NCI-H82 treated with DMSO at 0.1 percent for 48 hours (cell line): ENCODE measurements at regions not wholly inside any gene's neighbourhood (a gene's known extent, or its start where the extent isn't known, plus 50 kb on each side); places are given as distances from the start of the nearest gene placed in this dataset.

Experiments
- DNase-seq: peaks from one replicate; lab custom pipeline; 2025; ENCODE audit not compliant: unreplicated experiment; lab: John Stamatoyannopoulos, UW

- no peak for DNase-seq
Measured at GRCh38 chr16:86185089-86185488, 286.1 kb downstream of the IRF8 start.

- no peak for DNase-seq
Measured at GRCh38 chr16:86186313-86186712, 287.4 kb downstream of the IRF8 start.

GRCh38 chr16:86189934-86190333 is 291.0 kb downstream of the IRF8 start:
- DNase-seq, result no peak

GRCh38 chr16:86191663-86192062 is 292.7 kb downstream of the IRF8 start:
- DNase-seq, result no peak

- DNase-seq, result no peak
Measured at GRCh38 chr16:86193528-86194193, 294.7 kb downstream of the IRF8 start.

- no peak for DNase-seq
Measured at GRCh38 chr16:86195863-86196630, 297.1 kb downstream of the IRF8 start.

GRCh38 chr16:86196687-86197391 is 297.9 kb downstream of the IRF8 start:
- no peak for DNase-seq

GRCh38 chr16:86198206-86199118 is 299.5 kb downstream of the IRF8 start:
- DNase-seq, result no peak

GRCh38 chr16:86199182-86199581 is 300.2 kb downstream of the IRF8 start:
- DNase-seq, result no peak

- no peak for DNase-seq
Measured at GRCh38 chr16:86199871-86200695, 301.1 kb downstream of the IRF8 start.

- DNase-seq, result no peak
Measured at GRCh38 chr16:86200722-86201121, 301.8 kb downstream of the IRF8 start.

- no peak for DNase-seq
Measured at GRCh38 chr16:86201746-86202145, 302.8 kb downstream of the IRF8 start.

- no peak for DNase-seq
Measured at GRCh38 chr16:86202267-86202666, 303.3 kb downstream of the IRF8 start.

GRCh38 chr16:86202760-86203426 is 303.9 kb downstream of the IRF8 start:
- no peak for DNase-seq

- DNase-seq, result no peak
Measured at GRCh38 chr16:86203557-86204275, 304.8 kb downstream of the IRF8 start.

- peak; percentile 14 for DNase-seq
Measured at GRCh38 chr16:86205521-86206245, 304.6 kb upstream of the FOXF1 start.

GRCh38 chr16:86207350-86207749 is 303.0 kb upstream of the FOXF1 start:
- DNase-seq, result no peak

- no peak for DNase-seq
Measured at GRCh38 chr16:86209202-86209601, 301.1 kb upstream of the FOXF1 start.
